Peyer's patch (tissue), 4 donors: ENCODE measurements at regions not wholly inside any gene's neighbourhood (a gene's known extent, or its start where the extent isn't known, plus 50 kb on each side); places are given as distances from the start of the nearest gene placed in this dataset.
A peak's percentile ranks its signal among the peaks of the same experiment; 100 is the strongest.

Experiments used
- DNase-seq, 3 donors: peaks; one replicate each; pipeline ENCODE4 v3.0.0-alpha.2; 2017 to 2019
- H3K27ac ChIP-seq, 4 donors: fragments of 200-600 bp; sonication (generic); one replicate each; pipeline ENCODE4 v1.5.1; 2016 to 2019
- H3K27me3 ChIP-seq, 2 donors: fragments of 200-600 bp; sonication (generic); one replicate each; pipeline ENCODE4 v1.5.1; 2019
- H3K36me3 ChIP-seq, 3 donors: fragments of 200-600 bp; sonication (generic); one replicate each; pipeline ENCODE4 v1.5.1; 2016 to 2019
- H3K4me1 ChIP-seq, 4 donors: fragments of 200-600 bp; sonication (generic); one replicate each; pipeline ENCODE4 v1.5.1; 2016 to 2019
- H3K4me3 ChIP-seq, 4 donors: fragments of 200-600 bp; sonication (generic); 1 replicate in 3 of 4; 2 replicates in 1 of 4; pipeline ENCODE4 v1.5.1; 2016 to 2019; ENCODE audit warnings: mild to moderate bottlenecking in 1 of 4
- H3K9me3 ChIP-seq, 4 donors: fragments of 200-600 bp; sonication (generic); one replicate each; pipeline ENCODE4 v1.5.1; 2016 to 2019; ENCODE audit warnings: mild to moderate bottlenecking in 1 of 4
- CTCF ChIP-seq, 6 experiments: fragments of 450-650 bp in 4 of 6; fragments of 200-600 bp in 2 of 6; sonication (generic) in 1 of 6; IDR thresholded peaks; one replicate each; pipeline ENCODE4 v1.5.1; 2017 to 2019; ENCODE audit warnings: antibody characterized with exemption in 6 of 6, mild to moderate bottlenecking in 3 of 6, moderate library complexity in 1 of 6
- POLR2A ChIP-seq, 2 donors: fragments of 450-650 bp; IDR thresholded peaks; one replicate each; pipeline ENCODE4 v1.5.1; 2017; ENCODE audit warnings: antibody characterized with exemption in 2 of 2, mild to moderate bottlenecking in 2 of 2, moderate library complexity in 2 of 2

GRCh38 chr12:124458992-124459851, 108.2 kb downstream of the NCOR2 start:
- Histone ChIP-seq H3K4me3 (no peak overlapping the region), H3K36me3 (peaks cover 0 to 38% (median 0%) of the 10 kb centered on the region in 3 donors), H3K4me1 (peaks cover 0 to 49% (median 18%) of the 10 kb centered on the region in 4 donors), H3K27me3 (no peaks in the 10 kb centered on the region), H3K27ac (no peak overlapping the region), H3K9me3 (no peaks in the 10 kb centered on the region)
- DNase-seq = no peak
- TF ChIP-seq POLR2A (IDR thresholded peaks at IDR 0.05) (no peak), CTCF (IDR thresholded peaks at IDR 0.05) (no peak)

GRCh38 chr12:124458220-124458991, 109.0 kb downstream of the NCOR2 start:
- no peak for DNase-seq
- no peak overlapping the region for H3K4me3 ChIP-seq
- peak overlapping the region in 3 of 4 donors; percentile 88 to 89 (median 88) for H3K27ac ChIP-seq
- H3K27me3 ChIP-seq = no peaks in the 10 kb centered on the region
- peaks cover 0 to 53% (median 25%) of the 10 kb centered on the region in 4 donors for H3K4me1 ChIP-seq
- peaks cover 0 to 35% (median 0%) of the 10 kb centered on the region in 3 donors for H3K36me3 ChIP-seq
- no peak for TF ChIP-seq CTCF (IDR thresholded peaks at IDR 0.05)
- TF ChIP-seq POLR2A (IDR thresholded peaks at IDR 0.05) = no peak
- no peaks in the 10 kb centered on the region for H3K9me3 ChIP-seq

GRCh38 chr12:124457287-124458219, 109.9 kb downstream of the NCOR2 start:
- Histone ChIP-seq H3K27ac (peak overlapping the region; percentile 78 to 89 (median 88)), H3K4me3 (peak overlapping the region; percentile 35 to 46 (median 42)), H3K27me3 (no peaks in the 10 kb centered on the region), H3K36me3 (peaks cover 0 to 35% (median 0%) of the 10 kb centered on the region in 3 donors), H3K4me1 (peaks cover 0 to 57% (median 34%) of the 10 kb centered on the region in 4 donors), H3K9me3 (no peaks in the 10 kb centered on the region)
- TF ChIP-seq CTCF (IDR thresholded peaks at IDR 0.05) (no peak), POLR2A (IDR thresholded peaks at IDR 0.05) (no peak)
- peak in 2 of 3 donors; percentile 74 to 85 for DNase-seq

- Histone ChIP-seq H3K27me3 (no peaks in the 10 kb centered on the region), H3K4me1 (peaks cover 0 to 63% (median 36%) of the 10 kb centered on the region in 4 donors), H3K27ac (peak overlapping the region; percentile 78 to 89 (median 88)), H3K9me3 (no peaks in the 10 kb centered on the region), H3K36me3 (peaks cover 0 to 35% (median 0%) of the 10 kb centered on the region in 3 donors), H3K4me3 (peak overlapping the region; percentile 35 to 46 (median 42))
- TF ChIP-seq CTCF (IDR thresholded peaks at IDR 0.05) (no peak), POLR2A (IDR thresholded peaks at IDR 0.05) (no peak)
- peak in 2 of 3 donors; percentile 85 to 89 for DNase-seq
Observed at GRCh38 chr12:124456652-124457152, 110.7 kb downstream of the NCOR2 start.
